ENCODE measurements at regions not wholly inside any gene's neighbourhood (a gene's known extent, or its start where the extent isn't known, plus 50 kb on each side); places are given as distances from the start of the nearest gene placed in this dataset.
"Not testable (repeated sequence)": the region's sequence is repeated elsewhere in the genome, so short reads cannot be mapped to it uniquely, and the experiment has no call there.

DNA sequence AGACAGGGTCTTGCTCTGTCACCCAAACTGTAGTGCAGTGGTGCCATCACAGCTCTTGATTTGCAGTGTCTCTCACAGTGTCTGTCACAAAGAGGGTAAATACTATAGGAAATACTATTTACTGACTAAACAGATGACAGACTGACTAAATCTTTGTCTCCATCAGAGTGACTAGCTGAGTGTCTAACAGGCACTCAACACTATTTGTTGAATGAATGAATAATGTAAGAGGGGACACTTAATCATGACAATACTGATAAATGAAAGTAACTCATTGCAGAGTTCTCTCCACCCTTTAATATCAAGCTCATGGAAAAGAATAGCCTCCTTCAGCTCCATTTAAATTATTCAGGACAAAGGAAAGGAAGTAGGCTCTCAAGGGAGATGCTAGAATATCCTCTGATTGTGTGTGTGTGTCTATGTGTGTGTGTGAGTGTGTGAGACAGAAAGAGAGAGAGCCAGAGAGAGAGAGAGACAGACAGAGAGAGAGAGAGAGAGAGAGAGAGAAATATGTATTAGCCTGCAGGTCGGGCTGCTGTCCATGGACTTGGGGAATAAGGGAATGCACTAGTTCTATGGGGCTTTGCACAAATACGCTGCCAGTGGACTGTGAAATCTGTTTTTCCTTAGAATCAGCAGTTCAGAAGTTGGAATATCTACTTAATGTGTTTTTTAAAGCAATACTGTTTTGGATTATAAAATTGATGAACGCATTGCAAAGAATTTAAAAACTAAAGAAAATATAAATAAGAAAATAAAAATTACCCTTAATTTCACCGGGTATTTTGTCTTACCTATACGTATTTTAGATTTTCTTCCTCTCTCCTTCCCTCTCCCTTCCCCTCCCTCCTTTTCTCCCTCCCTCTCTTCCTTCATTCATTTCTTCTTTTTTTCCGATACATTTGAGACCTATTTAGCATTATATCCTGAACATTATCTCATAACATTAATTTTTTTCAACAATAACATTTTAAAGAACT, 132.9 kb upstream of the LRIG1 start:
- no peak for DNase-seq

DNA sequence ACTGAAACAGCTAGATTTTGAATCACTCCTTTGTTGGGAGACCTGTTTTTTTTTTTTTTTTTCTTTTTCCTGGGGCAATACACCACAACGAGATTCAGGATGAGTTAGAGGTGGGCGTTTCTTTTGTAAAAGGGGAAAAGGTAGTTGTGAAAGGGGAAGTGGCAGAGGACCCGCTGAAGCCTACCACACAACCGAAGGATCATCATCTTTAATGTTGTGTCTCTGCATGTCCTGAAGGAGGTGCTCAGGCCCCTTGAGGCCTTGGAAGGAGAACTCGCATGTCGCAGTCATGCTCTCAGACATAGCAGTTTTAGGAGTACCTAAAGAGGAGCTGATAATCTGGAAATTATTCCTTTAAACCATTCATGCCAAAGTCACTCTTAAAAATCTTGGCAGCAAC, 137.9 kb upstream of the LRIG1 start:
- peak; percentile 17 to 47 (median 41) for DNase-seq

DNA sequence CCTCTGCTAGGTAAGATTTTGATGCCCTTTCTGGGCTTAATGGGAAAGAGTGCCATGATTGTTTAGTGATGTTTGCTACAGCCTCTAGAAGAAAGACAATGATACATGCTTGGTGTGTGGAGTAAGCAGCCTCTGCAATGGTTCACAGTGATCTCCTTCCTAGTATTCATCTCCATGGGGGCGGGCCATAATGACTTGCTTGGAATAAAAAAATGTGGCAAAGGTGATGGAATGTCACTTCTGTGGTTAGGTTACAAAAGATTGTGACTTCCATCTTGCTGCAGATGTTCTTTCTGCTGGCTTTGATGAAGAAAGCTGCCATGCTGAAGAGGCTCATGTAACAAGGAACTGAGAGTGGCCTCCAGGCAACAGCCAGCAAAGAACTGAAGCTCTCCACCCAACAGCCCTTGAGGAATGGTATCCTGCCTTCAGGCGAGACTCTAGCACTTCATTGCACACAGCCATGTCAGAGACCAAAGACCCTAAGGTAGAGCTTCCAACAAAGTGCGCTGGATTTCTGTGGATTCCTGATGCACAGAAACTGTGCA, 139.1 kb upstream of the LRIG1 start:
- peak; percentile 15 to 20 (median 16) for DNase-seq

DNA sequence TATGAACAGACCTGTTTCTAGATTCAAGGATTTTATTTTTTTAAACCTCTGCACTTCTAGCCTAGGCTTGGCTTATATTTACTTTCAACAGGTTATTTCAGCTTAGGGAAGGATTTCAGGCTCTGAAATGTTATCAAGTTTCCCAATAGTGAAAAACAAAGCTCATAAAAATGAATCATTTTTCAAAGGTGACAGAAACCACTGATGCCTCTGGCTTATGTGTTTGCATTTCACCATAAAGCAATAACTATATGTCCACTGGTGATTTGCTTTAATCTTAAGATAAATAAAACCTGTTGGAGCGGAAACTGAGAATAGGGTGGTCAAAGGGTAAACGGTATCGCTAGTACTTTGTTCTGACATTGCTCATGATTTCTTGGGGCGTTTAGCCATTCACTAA, 141.2 kb upstream of the LRIG1 start:
- no peak for DNase-seq

DNA sequence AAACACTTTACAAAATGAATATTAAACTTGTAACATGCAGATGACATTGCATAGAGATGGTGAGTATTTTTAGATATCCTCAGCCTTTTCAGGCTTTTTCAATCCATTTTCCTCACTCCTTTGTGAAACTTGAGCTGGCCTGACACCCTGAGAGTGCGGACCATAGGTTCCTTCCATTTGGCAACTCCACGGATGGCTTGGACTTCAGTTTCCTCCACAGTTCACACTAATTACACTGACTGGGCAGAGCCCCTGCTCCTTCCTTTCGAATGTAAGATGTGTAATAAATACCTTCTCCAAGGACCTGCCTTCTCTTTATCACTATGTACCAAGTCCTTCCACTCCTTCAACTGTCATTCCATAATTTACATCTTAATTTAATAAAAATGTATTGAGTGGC, 141.7 kb upstream of the LRIG1 start:
- no peak for DNase-seq

DNA sequence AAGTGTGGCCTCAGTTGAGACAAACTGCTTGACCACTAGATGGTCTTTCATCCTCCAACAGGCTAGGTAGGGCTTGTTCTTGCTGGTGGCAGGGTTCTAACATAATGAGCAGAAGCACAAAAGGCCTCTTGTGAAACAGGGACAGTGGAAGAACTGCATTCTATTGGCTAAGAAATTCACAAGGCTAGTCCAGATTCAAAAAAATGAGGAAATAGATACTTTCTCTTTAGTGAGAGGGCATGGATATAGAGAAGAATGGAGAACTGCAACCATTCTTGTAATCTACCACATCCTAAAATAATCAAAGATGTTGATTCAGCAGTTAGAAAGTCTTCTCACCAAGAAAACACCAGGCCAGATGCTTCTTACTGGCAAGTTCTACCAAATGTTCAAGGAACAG, 143.7 kb upstream of the LRIG1 start:
- DNase-seq = peak; percentile 26 to 70 (median 46)

DNA sequence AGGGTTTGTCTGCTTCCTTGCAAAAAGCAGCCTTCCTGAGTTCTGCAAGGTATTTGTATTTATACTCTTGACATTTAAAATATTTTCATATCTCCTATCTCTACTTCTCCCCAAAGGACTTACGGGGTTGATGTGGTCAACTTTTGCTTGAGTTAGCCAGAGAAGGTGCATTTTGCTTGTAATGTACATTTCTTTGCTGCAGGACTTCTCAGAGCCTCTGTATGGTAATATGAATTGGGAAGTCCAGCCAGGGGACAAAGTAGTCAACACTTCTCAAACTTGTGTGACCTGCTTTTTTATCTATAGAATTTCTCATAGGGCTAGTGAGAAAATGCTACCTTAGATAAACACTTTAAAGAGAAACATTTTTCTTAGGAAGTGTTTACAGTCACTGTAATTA, 148.2 kb upstream of the LRIG1 start:
- no peak for DNase-seq

DNA sequence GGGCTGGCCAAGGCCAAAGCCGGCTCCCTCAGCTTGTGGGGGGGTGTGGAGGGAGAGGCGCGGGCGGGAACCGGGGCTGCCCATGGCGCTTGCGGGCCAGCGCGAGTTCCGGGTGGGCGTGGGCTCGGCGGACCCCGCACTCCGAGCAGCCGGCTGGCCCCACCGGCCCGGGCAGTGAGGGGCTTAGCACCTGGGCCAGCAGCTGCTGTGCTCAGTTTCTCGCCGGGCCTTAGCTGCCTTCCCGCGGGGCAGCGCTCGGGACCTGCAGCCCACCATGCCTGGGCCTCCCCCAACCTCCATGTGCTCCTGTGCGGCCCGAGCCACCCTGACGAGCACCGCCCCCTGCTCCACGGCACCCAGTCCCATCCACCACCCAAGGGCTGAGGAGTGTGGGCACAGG, 150.7 kb upstream of the LRIG1 start:
- DNase-seq = not testable (repeated sequence)

DNA sequence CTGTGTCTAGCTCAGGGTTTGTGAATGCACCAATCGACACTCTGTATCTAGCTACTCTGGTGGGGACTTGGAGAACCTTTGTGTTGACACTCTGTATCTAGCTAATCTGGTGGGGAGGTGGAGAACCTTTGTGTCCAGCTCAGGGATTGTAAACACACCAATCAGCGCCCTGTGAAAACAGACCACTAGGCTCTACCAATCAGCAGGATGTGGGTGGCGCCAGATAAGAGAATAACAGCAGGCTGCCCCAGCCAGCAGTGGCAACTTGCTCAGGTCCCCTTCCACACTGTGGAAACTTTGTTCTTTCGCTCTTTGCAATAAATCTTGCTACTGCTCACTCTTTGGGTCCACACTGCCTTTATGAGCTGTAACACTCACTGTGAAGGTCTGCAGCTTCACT, 151.3 kb upstream of the LRIG1 start:
- not testable (repeated sequence) for DNase-seq

DNA sequence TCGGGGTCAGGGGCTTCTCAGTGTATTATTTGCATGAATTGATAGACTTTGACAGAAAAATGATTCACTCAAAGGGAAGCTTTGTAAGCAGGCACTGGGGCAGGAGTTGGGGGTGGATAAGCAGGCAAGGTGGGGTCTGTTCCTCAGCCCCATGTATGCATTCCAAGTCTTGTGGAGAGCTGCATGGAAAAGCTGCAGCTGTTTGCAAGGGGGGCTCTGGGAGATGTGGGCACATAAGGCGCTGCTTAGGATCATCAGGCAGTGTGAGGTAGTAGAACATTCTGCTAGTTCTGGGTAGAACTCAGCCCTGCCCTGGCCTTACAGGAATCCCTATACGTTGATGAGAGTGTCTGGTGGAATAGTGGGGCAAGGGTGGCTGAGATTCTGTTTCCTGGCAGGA, 154.2 kb upstream of the LRIG1 start:
- no peak for DNase-seq

DNA sequence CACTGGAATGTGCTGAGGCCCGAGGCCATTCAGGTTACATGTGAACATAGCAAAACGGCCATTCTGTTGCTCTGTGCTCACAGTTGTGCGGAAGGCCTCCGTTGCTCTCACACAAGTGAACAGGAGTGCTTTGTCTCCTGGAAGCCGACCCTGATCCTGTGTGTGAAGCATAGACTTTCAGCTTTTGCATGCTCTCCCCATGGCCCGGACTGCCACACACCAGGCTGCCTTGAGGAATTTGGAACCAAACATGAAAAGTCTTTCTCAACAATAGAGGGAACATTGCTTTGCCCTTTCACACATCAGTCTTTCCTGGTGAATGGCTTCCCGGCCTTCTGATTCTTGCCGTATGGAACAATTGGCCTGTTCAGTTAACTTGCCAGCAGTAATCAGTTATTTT, 154.8 kb upstream of the LRIG1 start:
- no peak for DNase-seq

DNA sequence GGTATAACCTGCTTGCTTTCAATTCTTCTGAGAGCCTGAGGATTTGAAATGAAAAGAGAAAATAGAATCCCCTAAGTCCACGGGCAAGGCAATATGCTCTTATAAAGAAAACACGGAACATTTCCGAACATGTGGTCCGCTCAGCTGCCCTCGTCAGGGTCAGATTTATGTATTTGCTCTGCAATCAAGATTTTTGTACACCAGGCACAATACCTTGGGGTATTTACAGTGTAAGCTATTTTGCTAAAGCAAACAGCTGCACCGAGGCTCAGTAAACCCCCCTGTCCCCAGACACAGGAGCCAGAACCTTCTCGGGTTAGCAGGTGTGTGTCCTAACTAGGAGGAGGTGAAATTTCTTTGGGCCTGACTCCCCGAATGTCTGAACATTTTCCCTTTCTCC, 155.8 kb upstream of the LRIG1 start:
- DNase-seq = no peak

DNA sequence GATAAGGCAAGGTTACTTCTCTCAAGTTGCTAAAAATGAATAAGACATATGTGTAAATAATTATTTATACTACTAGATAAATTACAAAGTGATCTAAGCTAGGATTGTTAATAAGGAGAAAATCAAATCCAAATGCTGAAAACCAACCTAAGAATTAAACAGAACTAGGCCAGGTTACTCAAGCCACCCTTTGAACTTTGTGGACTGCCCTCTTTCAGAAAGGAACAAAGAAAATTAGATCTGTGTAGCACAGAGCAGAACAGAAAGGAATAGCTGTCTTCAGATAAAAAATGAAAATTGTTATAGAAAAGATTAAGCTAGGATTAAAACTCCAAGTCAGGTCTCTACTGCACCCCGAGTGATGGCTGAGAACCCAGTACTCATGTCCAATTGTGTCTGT, 158.2 kb upstream of the LRIG1 start:
- no peak for DNase-seq

DNA sequence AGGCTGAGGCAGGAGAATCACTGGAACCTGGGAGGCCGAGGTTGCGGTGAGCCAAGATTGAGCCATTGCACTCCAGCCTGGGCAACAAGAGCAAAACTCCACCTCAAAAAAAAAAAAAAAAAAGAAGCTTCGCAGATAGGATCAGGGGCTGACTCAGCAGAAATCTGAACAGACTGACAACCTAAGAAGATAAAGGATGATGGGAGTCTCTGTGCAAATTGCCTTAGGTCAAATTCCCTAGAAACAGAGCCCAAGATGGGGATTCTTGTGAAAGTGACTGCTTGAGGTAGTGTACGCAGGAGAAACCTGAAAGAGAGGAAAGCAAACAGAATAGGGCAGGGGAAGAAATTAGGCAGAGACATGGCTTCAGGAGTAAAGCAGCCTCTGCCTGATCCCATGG, 160.8 kb upstream of the LRIG1 start:
- no peak for DNase-seq

DNA sequence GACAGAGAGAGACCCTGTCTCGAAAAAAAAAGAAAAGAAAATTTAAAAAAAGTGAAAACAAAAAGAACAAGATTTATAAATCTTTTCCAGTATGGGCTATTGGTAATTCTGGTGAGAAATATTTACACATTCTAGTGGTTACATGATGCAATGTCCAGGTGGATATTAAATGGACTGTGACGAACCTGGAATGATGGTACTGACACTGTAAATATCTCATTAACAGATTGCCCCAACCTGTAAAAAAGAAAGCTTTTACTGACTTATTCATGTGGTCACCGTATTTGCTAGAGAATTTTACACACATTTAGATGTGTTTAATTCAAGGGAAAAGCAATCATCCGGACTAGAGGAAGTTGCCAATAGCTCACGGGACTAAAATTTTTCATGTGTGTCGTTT, 162.1 kb upstream of the LRIG1 start:
- no peak for DNase-seq

DNA sequence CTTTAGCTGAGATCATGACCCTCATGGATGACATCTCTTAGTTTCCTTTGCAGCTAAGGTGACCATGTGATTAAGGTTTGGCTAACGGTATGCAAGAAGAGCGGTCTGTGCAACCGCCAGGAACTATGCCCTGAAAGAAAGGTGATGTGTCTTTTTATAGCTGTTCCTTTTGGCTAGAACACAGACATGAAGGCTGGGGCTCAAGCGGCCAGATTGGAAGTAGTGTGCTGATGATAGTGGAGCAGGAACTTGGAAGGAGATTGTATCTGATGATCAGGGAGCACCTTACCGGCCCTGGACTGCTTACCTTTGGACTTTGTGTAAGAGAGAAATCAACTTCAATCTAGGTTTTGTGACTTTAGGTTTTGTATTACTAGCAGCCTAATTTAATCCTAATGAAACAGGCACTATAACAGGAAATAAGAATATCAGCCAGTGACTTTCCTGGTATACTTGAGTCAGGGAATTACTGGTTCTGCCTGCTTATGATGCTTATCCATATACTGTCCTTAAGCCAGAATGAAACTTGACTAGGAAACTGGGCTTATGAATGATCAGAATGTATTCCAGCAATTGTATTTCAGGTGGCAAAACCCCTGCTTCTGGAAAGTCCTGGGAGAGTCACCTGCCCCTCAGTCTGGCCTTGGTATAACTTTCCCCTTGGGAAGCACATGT, 164.3 kb upstream of the LRIG1 start:
- no peak for DNase-seq

DNA sequence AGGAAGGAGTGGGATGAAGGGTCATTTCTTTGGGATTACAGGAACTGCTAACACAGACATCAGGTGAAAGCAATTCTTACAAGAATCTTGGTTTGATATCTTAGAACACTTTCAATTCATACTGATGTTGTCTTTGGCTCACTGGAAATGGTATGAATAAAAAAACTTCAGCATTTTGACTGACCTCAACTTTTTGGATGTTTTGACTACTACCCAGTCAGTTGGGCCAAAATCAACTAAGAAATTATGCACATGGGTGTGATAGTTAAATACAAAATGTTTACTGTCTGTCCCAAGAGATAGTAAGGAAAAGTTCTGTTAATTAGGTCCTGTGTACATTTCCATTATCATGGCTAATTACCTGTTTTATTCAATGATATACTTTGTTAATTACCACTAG, 165.5 kb upstream of the LRIG1 start:
- no peak for DNase-seq

DNA sequence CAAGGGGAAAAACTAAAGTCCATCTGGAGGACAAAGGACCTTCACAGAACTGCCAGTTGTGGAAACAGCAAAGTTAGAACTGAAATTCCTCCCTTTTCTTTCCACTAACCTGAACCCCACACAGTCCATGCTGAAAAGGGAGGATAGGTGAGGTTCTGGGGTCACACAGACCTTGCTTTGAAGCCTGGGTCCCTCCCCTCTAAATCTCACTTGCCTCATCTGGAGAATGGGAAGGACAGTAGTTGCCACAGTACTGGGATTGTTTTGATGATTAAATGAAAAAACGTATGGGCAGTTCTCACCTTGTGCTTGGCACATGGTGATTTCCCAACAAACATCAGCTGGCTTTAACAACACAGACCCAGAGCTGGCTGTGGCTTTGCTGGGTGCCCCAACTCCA, 166.4 kb upstream of the LRIG1 start:
- DNase-seq = no peak

DNA sequence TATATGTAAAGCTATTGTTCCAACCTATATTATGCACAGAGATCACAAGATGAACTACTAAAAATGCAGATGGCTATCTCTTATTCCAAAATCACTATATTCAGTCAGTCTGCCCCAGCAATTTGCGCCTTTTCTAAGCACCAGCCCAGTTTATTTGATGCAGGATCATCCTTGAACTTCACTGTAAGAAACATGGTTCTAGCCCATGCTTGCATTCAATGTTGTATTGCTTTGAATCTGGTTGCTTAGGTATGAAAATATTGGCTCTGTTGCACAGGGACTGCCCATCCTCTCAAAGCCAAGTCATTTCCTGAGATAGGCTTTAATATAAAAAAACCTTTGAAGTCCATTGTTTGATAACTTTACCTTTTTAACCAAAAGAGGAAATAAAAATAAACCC, 170.5 kb upstream of the LRIG1 start:
- no peak for DNase-seq

DNA sequence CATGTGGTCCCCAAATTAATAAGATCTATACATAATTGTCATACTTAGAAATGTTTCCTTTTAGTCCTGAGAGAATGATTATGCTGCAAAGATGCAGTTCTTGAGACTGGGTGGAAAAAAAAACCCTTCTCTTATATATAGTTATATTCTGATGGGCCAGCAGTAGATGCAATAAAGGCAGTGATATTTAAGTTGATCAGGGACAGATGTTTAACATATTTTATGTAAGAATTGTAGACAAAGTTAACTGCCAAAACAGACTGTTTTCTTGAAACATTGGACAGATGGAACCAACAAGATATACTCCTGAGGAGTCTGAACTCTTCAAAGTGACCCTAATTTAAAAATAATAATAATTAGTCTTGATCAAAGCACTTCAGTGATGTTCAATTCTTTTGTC, 172.0 kb upstream of the LRIG1 start:
- no peak for DNase-seq

DNA sequence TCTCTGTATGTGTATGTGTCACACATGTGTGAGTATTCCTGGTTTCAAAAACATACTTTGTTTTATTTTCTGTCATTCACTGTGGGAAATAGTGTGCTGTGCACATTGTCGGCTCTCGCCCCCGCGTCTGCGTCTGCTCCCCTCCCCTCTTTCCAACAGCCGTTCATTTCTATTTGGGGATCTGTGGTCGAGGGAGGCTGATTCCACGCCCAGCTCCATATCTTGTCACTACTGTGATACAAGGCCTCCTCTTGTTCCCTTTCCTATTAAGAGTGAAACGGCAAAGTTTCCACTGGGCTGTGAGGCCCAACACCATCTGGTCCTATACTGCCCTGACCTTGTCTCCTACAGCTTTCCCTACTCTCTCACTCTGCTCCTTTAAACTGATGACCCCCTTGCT, 172.5 kb upstream of the LRIG1 start:
- no peak for DNase-seq

DNA sequence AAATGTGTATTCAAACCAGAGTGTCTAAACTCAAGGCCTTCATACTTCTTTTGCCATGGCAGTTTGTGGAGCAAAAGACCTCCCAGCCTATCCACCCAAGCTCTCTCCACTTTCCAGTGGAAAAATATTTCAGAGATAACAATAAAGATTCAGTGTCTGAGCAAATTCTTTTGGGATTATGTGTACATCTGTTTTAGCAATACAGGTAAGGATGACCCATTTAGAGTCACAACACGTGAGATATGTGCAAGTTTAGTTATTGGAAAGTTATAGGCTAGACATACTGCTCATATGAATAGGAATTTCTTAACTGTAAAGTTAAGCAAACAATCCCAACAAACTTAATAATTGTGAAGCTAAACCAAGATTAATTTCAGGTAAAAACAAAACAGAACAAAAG, 174.5 kb upstream of the LRIG1 start:
- no peak for DNase-seq

DNA sequence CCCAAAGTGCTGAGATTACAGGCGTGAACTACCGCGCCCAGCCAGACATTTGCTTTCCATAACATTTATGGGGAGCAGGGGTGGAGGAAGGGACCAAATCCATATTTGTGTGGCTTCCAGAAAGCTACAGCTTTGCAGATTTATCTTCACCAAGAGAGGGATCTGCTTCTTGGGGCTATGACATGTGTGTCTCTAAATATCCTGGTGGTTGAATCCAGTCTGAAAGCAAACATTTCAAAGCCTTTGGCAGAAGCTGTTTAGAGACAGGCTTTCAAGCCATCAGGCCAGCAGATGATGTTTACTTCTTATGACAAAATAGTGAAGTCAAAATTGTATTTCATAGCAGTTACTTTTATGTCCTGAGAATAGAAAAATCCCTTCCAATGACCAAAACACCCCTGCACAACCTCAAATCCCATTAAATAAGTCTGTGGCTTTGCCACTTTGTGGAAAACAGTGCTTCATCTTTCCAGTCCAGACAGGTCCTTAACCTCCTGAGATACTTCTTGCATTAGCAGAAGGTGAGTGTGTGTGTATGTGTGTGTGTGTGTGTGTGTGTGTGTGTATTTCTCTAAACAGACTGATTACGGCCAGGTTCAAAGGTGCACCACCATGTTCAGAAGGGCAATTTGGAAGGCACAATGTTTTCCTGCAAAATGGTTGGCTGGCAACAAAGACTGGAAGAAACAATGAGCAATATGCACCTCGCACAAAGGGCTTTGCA, 191.4 kb upstream of the LRIG1 start:
- DNase-seq = no peak
